Sigmoid colon (tissue), 6 donors: ENCODE measurements at regions not wholly inside any gene's neighbourhood (a gene's known extent, or its start where the extent isn't known, plus 50 kb on each side); places are given as distances from the start of the nearest gene placed in this dataset.

ENCODE experiments used
- DNase-seq: peaks from one replicate; pipeline ENCODE4 v3.0.0-alpha.2; 2019
- H3K27ac ChIP-seq, 4 donors: fragments of 200-600 bp; sonication (generic); one replicate each; pipeline ENCODE4 v1.5.1; 2016 to 2019; ENCODE audit warnings: mild to moderate bottlenecking in 1 of 4
- H3K27me3 ChIP-seq, 3 donors: fragments of 200-600 bp; sonication (generic); one replicate each; pipeline ENCODE4 v1.5.1; 2019; ENCODE audit warnings: mild to moderate bottlenecking in 1 of 3
- H3K36me3 ChIP-seq, 4 donors: fragments of 200-600 bp; sonication (generic); one replicate each; pipeline ENCODE4 v1.5.1; 2016 to 2019
- H3K4me1 ChIP-seq, 4 donors: fragments of 200-600 bp; sonication (generic); one replicate each; pipeline ENCODE4 v1.5.1; 2017 to 2019
- H3K4me3 ChIP-seq, 4 donors: fragments of 200-600 bp; sonication (generic); one replicate each; pipeline ENCODE4 v1.5.1; 2017 to 2019; ENCODE audit warnings: mild to moderate bottlenecking in 2 of 4, moderate library complexity in 1 of 4
- H3K9me3 ChIP-seq, 4 donors: fragments of 200-600 bp in 3 of 4; sonication (generic) in 3 of 4; one replicate each; pipeline versions ENCODE4 v1.5.1 to v1.6.1; 2013 to 2019
- EP300 ChIP-seq, 4 donors: sonication (generic); formaldehyde crosslinking; IDR thresholded peaks; one replicate each; pipeline ENCODE4 v1.6.1; 2017; ENCODE audit warnings: antibody characterized with exemption in 4 of 4
- POLR2A ChIP-seq, 2 donors: fragments of 450-650 bp; IDR thresholded peaks; one replicate each; pipeline ENCODE4 v1.6.1; 2016; ENCODE audit warnings: antibody characterized with exemption in 2 of 2, mild to moderate bottlenecking in 2 of 2, moderate library complexity in 2 of 2
- POLR2AphosphoS5 ChIP-seq, 4 donors: sonication (generic); formaldehyde crosslinking; IDR thresholded peaks; one replicate each; pipeline ENCODE4 v1.6.1; 2017; ENCODE audit warnings: antibody characterized with exemption in 4 of 4
- WGBS, 2 donors: extraction: QIAGEN DNeasy Blood & Tissue Kit; methylation state at CpG; one replicate each; pipeline ENCODE4 v1.1.7; 2013; 5-methylcytosine and 5-hydroxymethylcytosine counted together
- intact Hi-C: fragments of 100-400 bp; cut with DNase I; formaldehyde crosslinking; loops from one replicate; pipeline ENCODE4 v1.15.1; 2023
- TF ChIP-seq, protein P1 (sequence below), 4 experiments: fragments of 450-650 bp in 3 of 4; fragments of 200-600 bp in 1 of 4; IDR thresholded peaks; one replicate each; pipeline ENCODE4 v1.5.1; 2016 to 2019; ENCODE audit warnings: antibody characterized with exemption in 4 of 4, mild to moderate bottlenecking in 3 of 4, moderate library complexity in 2 of 4
- donor health status: healthy with polysubstance abuse.
- donor health status: healthy.

DNA sequence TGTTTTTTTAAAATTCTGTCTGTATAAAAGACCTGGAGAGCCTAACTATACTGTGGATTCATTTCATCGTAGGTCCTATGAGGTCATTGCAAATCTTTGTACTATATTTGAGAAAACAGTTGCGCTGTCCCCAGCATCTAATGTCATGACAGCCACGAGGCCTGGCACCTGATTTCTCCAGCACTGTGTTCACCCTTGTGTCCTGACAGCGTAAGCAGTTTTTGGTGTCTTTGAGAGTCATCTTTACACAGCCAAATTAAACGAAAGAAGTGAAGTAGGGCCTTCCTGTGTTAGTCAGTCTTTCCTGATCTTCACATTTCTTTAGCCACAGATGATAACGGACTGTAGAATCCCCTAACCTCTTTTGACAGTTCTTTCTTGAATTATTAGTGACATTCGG, 70.6 kb upstream of the PHACTR2 start:
- Histone ChIP-seq H3K27ac (no peak overlapping the region), H3K4me3 (no peak overlapping the region), H3K4me1 (peaks cover 0 to 5% (median 0%) of the 10 kb centered on the region in 4 donors), H3K9me3 (no peaks in the 10 kb centered on the region), H3K36me3 (no peaks in the 10 kb centered on the region), H3K27me3 (no peaks in the 10 kb centered on the region)
- intact Hi-C loops, result no loop called here
- WGBS, 2 donors, result 79 to 84% methylated on average over 7 of the region's 7 CpGs
- DNase-seq, result no peak
- TF ChIP-seq EP300 (IDR thresholded peaks at IDR 0.05), result no peak
- TF ChIP-seq POLR2A (IDR thresholded peaks at IDR 0.05), result no peak
- TF ChIP-seq, protein P1, sequence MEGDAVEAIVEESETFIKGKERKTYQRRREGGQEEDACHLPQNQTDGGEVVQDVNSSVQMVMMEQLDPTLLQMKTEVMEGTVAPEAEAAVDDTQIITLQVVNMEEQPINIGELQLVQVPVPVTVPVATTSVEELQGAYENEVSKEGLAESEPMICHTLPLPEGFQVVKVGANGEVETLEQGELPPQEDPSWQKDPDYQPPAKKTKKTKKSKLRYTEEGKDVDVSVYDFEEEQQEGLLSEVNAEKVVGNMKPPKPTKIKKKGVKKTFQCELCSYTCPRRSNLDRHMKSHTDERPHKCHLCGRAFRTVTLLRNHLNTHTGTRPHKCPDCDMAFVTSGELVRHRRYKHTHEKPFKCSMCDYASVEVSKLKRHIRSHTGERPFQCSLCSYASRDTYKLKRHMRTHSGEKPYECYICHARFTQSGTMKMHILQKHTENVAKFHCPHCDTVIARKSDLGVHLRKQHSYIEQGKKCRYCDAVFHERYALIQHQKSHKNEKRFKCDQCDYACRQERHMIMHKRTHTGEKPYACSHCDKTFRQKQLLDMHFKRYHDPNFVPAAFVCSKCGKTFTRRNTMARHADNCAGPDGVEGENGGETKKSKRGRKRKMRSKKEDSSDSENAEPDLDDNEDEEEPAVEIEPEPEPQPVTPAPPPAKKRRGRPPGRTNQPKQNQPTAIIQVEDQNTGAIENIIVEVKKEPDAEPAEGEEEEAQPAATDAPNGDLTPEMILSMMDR (IDR thresholded peaks at IDR 0.05), result no peak
- TF ChIP-seq POLR2AphosphoS5 (IDR thresholded peaks at IDR 0.05), result no peak

DNA sequence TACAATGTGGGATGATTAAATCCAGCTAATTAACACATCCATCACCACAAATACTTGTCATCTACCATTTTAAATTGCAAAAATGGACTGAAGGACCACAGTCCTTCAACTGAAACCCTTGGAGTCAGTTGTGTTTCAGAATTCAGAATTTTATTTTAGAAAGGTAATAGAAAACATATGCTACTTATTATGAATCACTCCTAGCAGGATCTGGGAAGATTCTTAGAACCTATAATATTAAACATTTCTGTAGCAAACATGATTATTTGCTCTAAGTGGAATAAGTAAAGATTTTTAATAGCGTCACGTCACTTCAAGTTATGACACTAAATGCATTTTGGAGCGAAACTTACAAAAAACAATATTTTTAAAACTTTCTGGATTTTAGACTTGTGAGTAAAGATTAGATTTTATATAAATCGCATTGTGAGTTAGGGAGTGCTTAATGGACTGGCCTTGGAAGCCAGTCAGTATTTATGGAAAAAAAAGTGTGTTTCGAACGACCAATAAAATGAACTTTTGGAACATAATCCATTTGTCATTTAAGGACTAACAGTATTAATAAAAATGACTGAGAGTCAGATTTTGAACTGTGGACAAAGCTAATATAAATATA, 71.8 kb upstream of the PHACTR2 start:
- no peaks in the 10 kb centered on the region for H3K36me3 ChIP-seq
- peaks cover 0 to 5% (median 0%) of the 10 kb centered on the region in 4 donors for H3K4me1 ChIP-seq
- WGBS, 2 donors, result 93 to 96% methylated on average over 6 of the region's 6 CpGs
- TF ChIP-seq EP300 (IDR thresholded peaks at IDR 0.05), result no peak
- TF ChIP-seq, protein P1 (IDR thresholded peaks at IDR 0.05), result no peak
- no peak for TF ChIP-seq POLR2AphosphoS5 (IDR thresholded peaks at IDR 0.05)
- no peak for TF ChIP-seq POLR2A (IDR thresholded peaks at IDR 0.05)
- H3K9me3 ChIP-seq, result no peaks in the 10 kb centered on the region
- intact Hi-C loops, result no loop called here
- no peak for DNase-seq
- H3K27ac ChIP-seq, result no peak overlapping the region
- no peak overlapping the region for H3K4me3 ChIP-seq
- H3K27me3 ChIP-seq, result no peaks in the 10 kb centered on the region

DNA sequence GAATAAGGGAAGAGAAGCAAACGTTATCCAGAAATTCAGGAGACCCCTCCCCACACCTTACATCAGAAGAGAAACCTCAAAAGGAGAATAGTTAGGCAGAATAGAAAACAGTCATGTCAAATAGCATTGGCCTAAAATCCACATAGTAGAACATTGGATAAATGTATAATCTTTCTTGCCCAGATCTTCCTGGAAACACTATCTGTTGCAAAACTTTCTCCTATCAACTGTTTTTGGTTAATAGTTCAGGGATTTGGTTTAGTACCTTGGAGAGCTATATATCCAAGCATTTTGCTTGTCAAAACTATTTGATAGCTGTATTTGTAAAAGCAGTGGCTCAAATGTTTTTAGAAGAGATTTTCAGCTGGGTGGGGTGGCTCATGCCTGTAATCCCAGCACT, 74.3 kb upstream of the PHACTR2 start:
- H3K9me3 ChIP-seq, result no peaks in the 10 kb centered on the region
- no peaks in the 10 kb centered on the region for H3K36me3 ChIP-seq
- 81 to 84% methylated on average over 1 of the region's 1 CpG for WGBS, 2 donors
- peaks cover 0 to 5% (median 0%) of the 10 kb centered on the region in 4 donors for H3K4me1 ChIP-seq
- DNase-seq, result no peak
- no peaks in the 10 kb centered on the region for H3K27me3 ChIP-seq
- no peak overlapping the region for H3K4me3 ChIP-seq
- intact Hi-C loops, result no loop called here
- no peak for TF ChIP-seq POLR2A (IDR thresholded peaks at IDR 0.05)
- TF ChIP-seq, protein P1 (IDR thresholded peaks at IDR 0.05), result no peak
- TF ChIP-seq EP300 (IDR thresholded peaks at IDR 0.05), result no peak
- TF ChIP-seq POLR2AphosphoS5 (IDR thresholded peaks at IDR 0.05), result no peak
- no peak overlapping the region for H3K27ac ChIP-seq

DNA sequence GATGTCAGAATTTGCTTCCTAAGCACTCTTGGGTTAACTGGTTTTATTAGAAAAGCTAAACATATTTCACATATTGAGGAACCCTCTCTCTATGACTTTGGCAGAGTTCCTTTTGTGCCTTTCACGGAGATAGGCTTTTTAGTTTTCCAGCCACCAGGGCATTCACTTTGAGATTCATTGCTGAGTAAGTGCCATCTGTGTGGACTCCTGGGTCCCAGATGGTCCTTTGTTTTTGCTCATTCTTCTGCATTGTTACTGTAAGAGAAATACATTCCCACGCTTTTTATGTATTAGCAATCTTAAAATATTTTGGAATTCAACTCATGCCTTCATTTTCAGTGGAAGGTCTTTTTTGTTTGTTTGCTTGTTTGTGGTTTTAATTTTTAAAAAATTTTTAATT, 76.3 kb upstream of the PHACTR2 start:
- H3K36me3 ChIP-seq, result no peaks in the 10 kb centered on the region
- TF ChIP-seq, protein P1 (IDR thresholded peaks at IDR 0.05), result no peak
- TF ChIP-seq POLR2A (IDR thresholded peaks at IDR 0.05) (no peak), EP300 (IDR thresholded peaks at IDR 0.05) (no peak), POLR2AphosphoS5 (IDR thresholded peaks at IDR 0.05) (no peak)
- no peak for DNase-seq
- H3K27ac ChIP-seq, result no peak overlapping the region
- no peaks in the 10 kb centered on the region for H3K9me3 ChIP-seq
- H3K4me1 ChIP-seq, result no peaks in the 10 kb centered on the region
- no peaks in the 10 kb centered on the region for H3K27me3 ChIP-seq
- WGBS, 2 donors, result 48 to 85% methylated on average over 2 of the region's 2 CpGs
- H3K4me3 ChIP-seq, result no peak overlapping the region
- intact Hi-C loops, result no loop called here

DNA sequence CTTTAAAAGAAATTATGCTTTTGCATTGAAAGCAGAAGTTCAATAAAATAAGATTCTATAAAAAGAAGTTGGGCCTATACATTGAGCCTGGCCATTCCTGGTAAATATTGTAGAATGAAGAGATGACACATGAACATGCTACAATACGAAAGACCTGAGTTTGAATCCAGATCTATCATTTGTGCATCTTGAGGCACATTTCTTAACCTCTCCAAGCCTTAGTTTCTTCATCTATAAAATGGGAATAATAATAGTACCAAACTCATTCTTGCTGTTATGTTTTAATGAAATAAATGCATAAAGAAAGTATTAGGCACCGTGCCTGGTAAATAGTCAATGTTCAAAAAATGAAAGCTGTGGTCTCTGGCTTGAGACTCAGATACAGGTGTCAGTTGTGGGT, 76.9 kb upstream of the PHACTR2 start:
- H3K9me3 ChIP-seq, result no peaks in the 10 kb centered on the region
- intact Hi-C loops, result no loop called here
- no peak overlapping the region for H3K4me3 ChIP-seq
- 92 to 93% methylated on average over 2 of the region's 2 CpGs for WGBS, 2 donors
- TF ChIP-seq POLR2AphosphoS5 (IDR thresholded peaks at IDR 0.05) (no peak), EP300 (IDR thresholded peaks at IDR 0.05) (no peak), POLR2A (IDR thresholded peaks at IDR 0.05) (no peak)
- TF ChIP-seq, protein P1 (IDR thresholded peaks at IDR 0.05), result no peak
- H3K27me3 ChIP-seq, result no peaks in the 10 kb centered on the region
- peaks cover 0 to under 1% (median 0%) of the 10 kb centered on the region in 4 donors for H3K4me1 ChIP-seq
- H3K27ac ChIP-seq, result no peak overlapping the region
- H3K36me3 ChIP-seq, result no peaks in the 10 kb centered on the region
- DNase-seq, result no peak
